Gastrocnemius medialis (tissue), 4 donors: ENCODE measurements at regions not wholly inside any gene's neighbourhood (a gene's known extent, or its start where the extent isn't known, plus 50 kb on each side); places are given as distances from the start of the nearest gene placed in this dataset.

Experiments used
- CTCF ChIP-seq, 5 experiments: fragments of 450-650 bp in 3 of 5; fragments of 200-600 bp in 2 of 5; sonication (generic) in 2 of 5; IDR thresholded peaks in 4 of 5; conservative IDR thresholded peaks in 1 of 5; 1 replicate in 4 of 5; 2 replicates in 1 of 5; pipeline ENCODE4 v1.5.1; 2016 to 2019; ENCODE audit warnings: antibody characterized with exemption in 5 of 5, mild to moderate bottlenecking in 3 of 5, moderate library complexity in 3 of 5
- POLR2A ChIP-seq, 2 donors: fragments of 450-650 bp; IDR thresholded peaks; one replicate each; pipeline ENCODE4 v1.6.1; 2017; ENCODE audit warnings: antibody characterized with exemption in 2 of 2, mild to moderate bottlenecking in 2 of 2, moderate library complexity in 2 of 2

- TF ChIP-seq CTCF (IDR thresholded peaks at IDR 0.05 in 4 of 5, conservative IDR thresholded peaks at IDR 0.05 in 1 of 5): no peak
- no peak for TF ChIP-seq POLR2A (IDR thresholded peaks at IDR 0.05)
Observed at GRCh38 chr1:19006837-19007271, 50.4 kb upstream of the IFFO2 start.
